ENCODE measurements at regions not wholly inside any gene's neighbourhood (a gene's known extent, or its start where the extent isn't known, plus 50 kb on each side); places are given as distances from the start of the nearest gene placed in this dataset.
"Not testable (repeated sequence)": the region's sequence is repeated elsewhere in the genome, so short reads cannot be mapped to it uniquely, and the experiment has no call there.

GRCh38 chr4:125590158-125590557 lies 275.4 kb downstream of the FAT4 start:
- Histone ChIP-seq H3K9me3 (ENCODE audit: insufficient read depth, low read length, severe bottlenecking) (no peaks in the 10 kb centered on the region), H4K20me1 (ENCODE audit: insufficient read depth, low read length) (no peaks in the 10 kb centered on the region), H3K9ac (ENCODE audit: low read depth, low read length) (no peak overlapping the region), H3K27ac (ENCODE audit: low read length) (no peak overlapping the region), H3K36me3 (ENCODE audit: insufficient read depth, low read length) (no peaks in the 10 kb centered on the region), H2AFZ (ENCODE audit: low read depth, low read length) (no peak overlapping the region), H3K4me2 (ENCODE audit: insufficient read depth, low read length) (no peak overlapping the region), H3K79me2 (ENCODE audit: insufficient read depth, low read length) (no peaks in the 10 kb centered on the region), H3K4me1 (ENCODE audit: insufficient read depth, low read length) (no peaks in the 10 kb centered on the region), H3K4me3 (ENCODE audit: low read depth in 1 of 2, low read length in 2 of 2) (no peak overlapping the region), H3K27me3 (ENCODE audit: insufficient read depth, low read length, poor library complexity) (no peaks in the 10 kb centered on the region)
- TF ChIP-seq EZH2 (IDR thresholded peaks at IDR 0.05; ENCODE audit: borderline replicate concordance, low read depth, low read length, severe bottlenecking) = no peak
- ATAC-seq (ENCODE audit: insufficient read depth, low read depth) (no peak), DNase-seq (no peak)

GRCh38 chr4:125591290-125591689 lies 276.5 kb downstream of the FAT4 start:
- no peak overlapping the region for H3K9ac ChIP-seq (ENCODE audit: low read depth, low read length)
- no peaks in the 10 kb centered on the region for H4K20me1 ChIP-seq (ENCODE audit: insufficient read depth, low read length)
- no peak overlapping the region for H3K27ac ChIP-seq (ENCODE audit: low read length)
- no peak overlapping the region for H2AFZ ChIP-seq (ENCODE audit: low read depth, low read length)
- no peaks in the 10 kb centered on the region for H3K27me3 ChIP-seq (ENCODE audit: insufficient read depth, low read length, poor library complexity)
- no peak overlapping the region for H3K4me3 ChIP-seq (ENCODE audit: low read depth in 1 of 2, low read length in 2 of 2)
- ATAC-seq (ENCODE audit: insufficient read depth, low read depth) (no peak), DNase-seq (no peak)
- H3K4me1 ChIP-seq (ENCODE audit: insufficient read depth, low read length) = no peaks in the 10 kb centered on the region
- no peaks in the 10 kb centered on the region for H3K79me2 ChIP-seq (ENCODE audit: insufficient read depth, low read length)
- H3K4me2 ChIP-seq (ENCODE audit: insufficient read depth, low read length) = no peak overlapping the region
- TF ChIP-seq EZH2 (IDR thresholded peaks at IDR 0.05; ENCODE audit: borderline replicate concordance, low read depth, low read length, severe bottlenecking) = no peak
- no peak for TF ChIP-seq CTCF (IDR thresholded peaks at IDR 0.05; ENCODE audit: borderline replicate concordance, extremely low read depth, low read length, poor library complexity, severe bottlenecking)
- H3K9me3 ChIP-seq (ENCODE audit: insufficient read depth, low read length, severe bottlenecking) = no peaks in the 10 kb centered on the region
- H3K36me3 ChIP-seq (ENCODE audit: insufficient read depth, low read length) = no peaks in the 10 kb centered on the region

- Histone ChIP-seq H3K4me3 (ENCODE audit: low read depth in 1 of 2, low read length in 2 of 2) (no peak overlapping the region), H3K4me2 (ENCODE audit: insufficient read depth, low read length) (no peak overlapping the region), H3K9me3 (ENCODE audit: insufficient read depth, low read length, severe bottlenecking) (no peaks in the 10 kb centered on the region), H2AFZ (ENCODE audit: low read depth, low read length) (no peak overlapping the region), H3K79me2 (ENCODE audit: insufficient read depth, low read length) (no peaks in the 10 kb centered on the region), H3K36me3 (ENCODE audit: insufficient read depth, low read length) (no peaks in the 10 kb centered on the region), H3K27ac (ENCODE audit: low read length) (no peak overlapping the region), H3K9ac (ENCODE audit: low read depth, low read length) (no peak overlapping the region), H4K20me1 (ENCODE audit: insufficient read depth, low read length) (no peaks in the 10 kb centered on the region), H3K4me1 (ENCODE audit: insufficient read depth, low read length) (no peaks in the 10 kb centered on the region), H3K27me3 (ENCODE audit: insufficient read depth, low read length, poor library complexity) (no peaks in the 10 kb centered on the region)
- TF ChIP-seq EZH2 (IDR thresholded peaks at IDR 0.05; ENCODE audit: borderline replicate concordance, low read depth, low read length, severe bottlenecking) (no peak), CTCF (IDR thresholded peaks at IDR 0.05; ENCODE audit: borderline replicate concordance, extremely low read depth, low read length, poor library complexity, severe bottlenecking) (no peak)
- no peak for DNase-seq
- ATAC-seq (ENCODE audit: insufficient read depth, low read depth) = no peak
These were observed 279.4 kb downstream of the FAT4 start for GRCh38 chr4:125594056-125594602.

GRCh38 chr4:125605926-125606325 lies 291.2 kb downstream of the FAT4 start:
- H3K4me1 ChIP-seq (ENCODE audit: insufficient read depth, low read length); DNase-seq; H3K4me2 ChIP-seq (ENCODE audit: insufficient read depth, low read length); H3K27ac ChIP-seq (ENCODE audit: low read length); ATAC-seq (ENCODE audit: insufficient read depth, low read depth); H4K20me1 ChIP-seq (ENCODE audit: insufficient read depth, low read length); H3K27me3 ChIP-seq (ENCODE audit: insufficient read depth, low read length, poor library complexity); H3K79me2 ChIP-seq (ENCODE audit: insufficient read depth, low read length); H2AFZ ChIP-seq (ENCODE audit: low read depth, low read length); H3K9ac ChIP-seq (ENCODE audit: low read depth, low read length); H3K9me3 ChIP-seq (ENCODE audit: insufficient read depth, low read length, severe bottlenecking); H3K4me3 ChIP-seq (ENCODE audit: low read depth in 1 of 2, low read length in 2 of 2); H3K36me3 ChIP-seq (ENCODE audit: insufficient read depth, low read length): not testable (repeated sequence)
